IPS-20b (cell line): ENCODE measurements at regions not wholly inside any gene's neighbourhood (a gene's known extent, or its start where the extent isn't known, plus 50 kb on each side); places are given as distances from the start of the nearest gene placed in this dataset.

Experiments used
- H3K27ac ChIP-seq: one replicate; pipeline ENCODE4 v1.5.1; 2013; ENCODE audit warnings: low read length
- H3K27me3 ChIP-seq: 2 replicates; pipeline ENCODE4 v1.6.1; 2013; ENCODE audit warnings: mild to moderate bottlenecking, low read length, inconsistent platforms; ENCODE audit not compliant: insufficient read depth
- H3K36me3 ChIP-seq: 2 replicates; pipeline ENCODE4 v1.6.1; 2013; ENCODE audit warnings: low read depth, mild to moderate bottlenecking, inconsistent platforms, low read length, moderate library complexity; ENCODE audit not compliant: insufficient read depth
- H3K4me1 ChIP-seq: 2 replicates; pipeline ENCODE4 v1.6.1; 2013; ENCODE audit warnings: mild to moderate bottlenecking, control low read depth, inconsistent platforms, low read length, moderate library complexity; ENCODE audit not compliant: insufficient read depth
- H3K4me3 ChIP-seq: 2 replicates; pipeline ENCODE4 v1.5.1; 2013; ENCODE audit warnings: mild to moderate bottlenecking, low read length, inconsistent platforms
- H3K9ac ChIP-seq: 2 replicates; pipeline ENCODE4 v1.6.1; 2013; ENCODE audit warnings: low read depth, mild to moderate bottlenecking, inconsistent platforms, low read length, moderate library complexity
- H3K9me3 ChIP-seq: 2 replicates; pipeline ENCODE4 v1.6.1; 2013; ENCODE audit warnings: mild to moderate bottlenecking, low read depth, low read length, inconsistent platforms; ENCODE audit not compliant: insufficient read depth

DNA sequence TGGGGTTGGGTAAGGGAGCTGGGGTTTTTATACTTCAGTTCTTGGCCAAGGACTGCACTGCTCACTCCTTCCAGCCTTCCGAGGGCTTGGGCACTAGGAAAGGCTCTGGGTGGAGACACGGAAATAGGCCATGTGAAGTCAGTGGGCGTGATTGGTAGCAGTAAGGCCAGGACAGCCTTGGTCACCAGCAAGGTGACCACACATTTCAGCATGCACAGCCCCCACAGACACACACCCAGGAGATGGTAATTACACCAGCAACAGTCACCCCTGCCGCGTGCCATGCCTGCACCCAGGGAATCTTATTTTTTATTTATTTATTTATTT lies 252.5 kb downstream of the SEC14L1 start:
- peak overlapping the region; percentile 83; the same call in 1 of the 2 replicates for H3K9ac ChIP-seq
- peak overlapping the region; percentile 55; the same call in 1 of the 2 replicates for H3K4me3 ChIP-seq
- H3K27ac ChIP-seq = peak overlapping the region; percentile 72
- H3K27me3 ChIP-seq = no peaks in the 10 kb centered on the region
- H3K9me3 ChIP-seq = no peaks in the 10 kb centered on the region
- peaks cover 44% of the 10 kb centered on the region for H3K4me1 ChIP-seq
- H3K36me3 ChIP-seq = no peaks in the 10 kb centered on the region

DNA sequence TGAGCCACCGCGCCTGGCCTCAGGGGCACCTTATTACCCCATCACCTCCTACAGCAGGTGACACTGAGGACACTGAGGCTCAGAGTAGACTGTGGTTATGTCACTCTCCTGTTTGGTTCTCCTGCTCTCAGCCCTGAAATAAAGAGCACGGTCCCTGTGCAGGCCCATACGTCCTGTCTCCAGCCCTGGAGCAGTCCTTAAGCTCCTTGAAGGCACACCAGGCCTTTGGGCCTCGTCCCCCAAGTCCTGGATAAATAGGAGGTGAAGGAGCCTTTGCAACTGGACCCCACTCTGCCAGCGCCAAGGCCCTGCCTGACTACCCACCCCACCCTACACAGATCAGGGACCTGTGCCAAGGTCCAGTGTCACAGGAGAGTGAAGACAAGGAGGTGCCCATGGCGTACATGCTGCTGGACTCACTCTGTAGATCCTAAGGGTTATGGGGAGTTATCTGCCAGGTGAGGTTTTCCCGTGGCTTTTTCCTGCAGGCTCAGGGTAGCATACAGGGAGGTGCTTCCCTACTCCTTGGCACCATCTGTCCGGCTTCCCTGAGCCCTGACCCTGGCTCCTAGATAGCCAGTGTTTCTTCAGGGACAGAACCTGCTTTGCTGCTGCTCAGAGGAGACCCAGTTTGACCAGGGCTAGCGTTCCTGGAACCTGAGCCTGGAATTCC lies 253.2 kb downstream of the SEC14L1 start:
- H3K4me3 ChIP-seq = no peak overlapping the region
- H3K9ac ChIP-seq = peak overlapping the region; percentile 32; the same call in 1 of the 2 replicates
- no peaks in the 10 kb centered on the region for H3K27me3 ChIP-seq
- H3K4me1 ChIP-seq = peaks cover 41% of the 10 kb centered on the region
- H3K27ac ChIP-seq = peak overlapping the region; percentile 2
- no peaks in the 10 kb centered on the region for H3K9me3 ChIP-seq
- H3K36me3 ChIP-seq = no peaks in the 10 kb centered on the region

DNA sequence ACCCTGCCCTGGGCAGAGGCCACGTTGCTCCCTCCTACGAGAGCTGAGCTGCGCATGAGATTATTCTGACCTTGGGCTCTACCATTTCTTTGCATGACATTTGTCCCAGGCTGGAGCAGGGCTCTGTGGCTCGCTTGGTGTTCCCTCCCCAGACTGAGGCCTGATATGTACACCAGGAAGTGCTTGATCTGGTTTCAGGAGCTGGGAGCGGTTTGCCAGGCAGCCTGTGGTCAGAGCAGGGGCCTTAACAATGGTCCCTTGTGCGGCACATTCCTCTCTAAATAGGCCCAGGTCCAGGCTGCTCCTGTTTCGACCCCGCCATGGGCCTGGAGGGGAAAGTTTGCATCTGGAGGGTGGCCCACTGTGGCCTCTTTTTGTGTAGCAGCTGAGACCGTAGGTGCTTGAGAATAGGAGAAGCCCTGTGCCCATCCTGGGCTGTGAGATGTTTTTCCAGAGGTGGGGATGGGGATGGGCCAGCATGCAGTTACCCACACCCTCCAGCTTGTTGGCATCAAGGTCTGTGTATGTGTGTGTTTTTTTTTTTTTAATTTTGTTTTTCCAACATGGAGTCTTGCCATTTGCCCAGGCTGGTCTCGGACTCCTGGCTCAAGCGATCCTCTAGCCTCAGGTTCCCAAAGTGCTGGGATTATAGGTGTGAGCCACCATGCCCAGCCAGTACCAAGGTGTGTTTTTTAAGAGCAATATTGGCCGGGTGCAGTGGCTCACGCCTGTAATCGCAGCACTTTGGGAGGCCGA lies 253.9 kb downstream of the SEC14L1 start:
- H3K36me3 ChIP-seq = no peaks in the 10 kb centered on the region
- H3K4me3 ChIP-seq = no peak overlapping the region
- H3K9ac ChIP-seq = peak overlapping the region; percentile 32; the same call in 1 of the 2 replicates
- peak overlapping the region; percentile 2 for H3K27ac ChIP-seq
- H3K27me3 ChIP-seq = no peaks in the 10 kb centered on the region
- H3K4me1 ChIP-seq = peaks cover 36% of the 10 kb centered on the region
- no peaks in the 10 kb centered on the region for H3K9me3 ChIP-seq

DNA sequence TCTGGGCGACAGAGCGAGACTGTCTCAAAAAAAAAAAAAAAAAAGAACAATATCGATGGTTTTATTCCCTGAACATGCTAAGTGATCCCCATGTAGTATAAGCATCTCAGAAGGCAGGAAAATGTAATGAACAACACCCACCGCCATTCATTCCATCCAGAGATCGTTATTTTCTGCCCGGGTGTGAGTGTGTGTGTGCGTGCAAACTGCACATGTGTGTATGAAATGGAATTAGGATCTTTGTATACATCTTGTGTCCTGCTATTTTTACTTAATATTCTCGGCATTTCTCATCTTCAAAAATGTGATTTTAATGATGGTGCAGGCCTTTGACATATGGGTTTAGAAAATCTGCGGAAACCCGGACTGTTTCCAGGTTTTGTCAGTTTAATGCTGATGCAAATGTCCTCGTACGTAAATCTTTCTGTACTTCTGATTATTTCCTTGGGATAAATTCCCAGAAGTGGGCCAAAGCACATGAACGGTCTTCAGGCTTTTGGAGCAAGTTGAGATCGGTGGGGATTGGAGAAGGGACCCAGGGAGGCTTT lies 254.8 kb downstream of the SEC14L1 start:
- no peaks in the 10 kb centered on the region for H3K9me3 ChIP-seq
- no peak overlapping the region for H3K4me3 ChIP-seq
- peaks cover 37% of the 10 kb centered on the region for H3K4me1 ChIP-seq
- no peak overlapping the region for H3K9ac ChIP-seq
- H3K36me3 ChIP-seq = no peaks in the 10 kb centered on the region
- no peaks in the 10 kb centered on the region for H3K27me3 ChIP-seq
- H3K27ac ChIP-seq = no peak overlapping the region

DNA sequence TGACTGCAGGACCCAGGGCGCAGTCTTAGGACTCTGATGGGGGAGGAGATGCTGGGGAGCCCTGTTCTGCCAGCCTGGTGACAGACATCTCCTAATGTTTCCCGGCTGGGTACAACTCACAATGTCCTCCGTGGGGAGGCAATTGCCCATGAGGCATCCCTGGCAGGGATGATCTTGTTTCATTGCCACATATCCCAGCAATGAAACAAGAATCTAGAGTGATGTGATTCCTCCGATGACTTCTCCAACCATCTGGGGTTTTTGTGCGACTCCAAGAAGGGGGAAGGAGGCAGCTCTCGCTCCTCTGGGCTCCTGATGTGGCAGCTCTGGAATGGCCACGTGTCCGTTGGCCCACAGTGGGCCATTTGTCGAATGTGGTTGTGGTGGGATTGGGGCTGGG lies 255.8 kb downstream of the SEC14L1 start:
- Histone ChIP-seq H3K4me1 (peaks cover 31% of the 10 kb centered on the region), H3K27ac (no peak overlapping the region), H3K9me3 (no peaks in the 10 kb centered on the region), H3K9ac (no peak overlapping the region), H3K36me3 (no peaks in the 10 kb centered on the region), H3K4me3 (no peak overlapping the region), H3K27me3 (no peaks in the 10 kb centered on the region)

DNA sequence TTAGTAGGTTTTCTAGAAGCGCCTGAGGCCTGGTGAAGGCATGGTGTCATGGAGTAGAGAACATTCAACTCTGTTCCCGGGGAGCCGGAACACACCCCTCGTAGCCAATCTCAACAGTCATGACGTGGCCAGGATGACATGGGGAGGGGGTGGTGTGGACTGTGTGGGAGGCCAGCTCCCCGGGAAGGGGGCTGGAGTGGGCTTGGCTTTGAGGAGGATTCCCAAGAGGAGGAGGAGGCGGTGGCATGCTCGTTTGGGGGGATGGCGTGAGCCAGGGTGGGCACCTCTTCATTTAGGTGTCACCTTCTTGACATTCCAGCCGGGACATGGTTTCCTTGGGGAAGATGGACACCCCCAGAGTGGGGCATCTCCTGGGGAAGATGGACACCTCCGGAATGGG lies 257.5 kb downstream of the SEC14L1 start:
- Histone ChIP-seq H3K36me3 (peaks cover 16% of the 10 kb centered on the region; the same call in 1 of the 2 replicates), H3K9ac (no peak overlapping the region), H3K27me3 (no peaks in the 10 kb centered on the region), H3K9me3 (no peaks in the 10 kb centered on the region), H3K4me1 (peaks cover 17% of the 10 kb centered on the region), H3K4me3 (no peak overlapping the region), H3K27ac (no peak overlapping the region)

DNA sequence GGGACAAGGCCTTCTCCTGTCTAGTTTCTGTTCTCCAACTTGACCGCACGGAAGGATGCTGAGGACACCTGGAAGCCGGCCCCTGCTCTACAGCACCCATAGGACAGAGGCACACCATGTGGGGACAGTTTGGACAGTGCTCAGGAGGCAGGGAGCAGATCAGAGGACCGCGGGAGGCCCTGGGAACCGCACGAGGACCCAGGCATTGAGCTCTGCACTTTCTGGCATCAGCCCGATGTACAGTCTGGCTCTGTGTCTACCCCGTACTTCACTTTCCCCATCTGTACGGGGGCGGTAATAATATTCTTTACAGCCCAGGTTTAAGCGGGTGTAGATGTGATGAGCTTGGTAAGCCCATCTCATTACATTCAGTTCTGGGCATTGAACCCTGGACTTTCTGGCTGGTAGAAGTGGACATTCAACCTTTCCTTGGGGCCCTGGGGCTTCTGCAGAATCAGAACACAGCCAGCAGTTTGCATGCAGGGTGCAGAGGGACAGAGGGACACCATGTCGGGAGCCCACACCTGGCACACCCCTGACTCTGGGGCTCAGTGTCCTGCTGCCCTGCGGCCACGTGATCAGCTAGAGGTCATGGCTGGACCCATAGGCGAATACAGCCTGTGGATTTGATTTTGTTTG lies 258.7 kb downstream of the SEC14L1 start:
- Histone ChIP-seq H3K9ac (no peak overlapping the region), H3K4me1 (peaks cover 13% of the 10 kb centered on the region; the same call in 1 of the 2 replicates), H3K9me3 (no peaks in the 10 kb centered on the region), H3K36me3 (peaks cover 26% of the 10 kb centered on the region; the same call in 1 of the 2 replicates), H3K27ac (no peak overlapping the region), H3K4me3 (no peak overlapping the region), H3K27me3 (no peaks in the 10 kb centered on the region)

DNA sequence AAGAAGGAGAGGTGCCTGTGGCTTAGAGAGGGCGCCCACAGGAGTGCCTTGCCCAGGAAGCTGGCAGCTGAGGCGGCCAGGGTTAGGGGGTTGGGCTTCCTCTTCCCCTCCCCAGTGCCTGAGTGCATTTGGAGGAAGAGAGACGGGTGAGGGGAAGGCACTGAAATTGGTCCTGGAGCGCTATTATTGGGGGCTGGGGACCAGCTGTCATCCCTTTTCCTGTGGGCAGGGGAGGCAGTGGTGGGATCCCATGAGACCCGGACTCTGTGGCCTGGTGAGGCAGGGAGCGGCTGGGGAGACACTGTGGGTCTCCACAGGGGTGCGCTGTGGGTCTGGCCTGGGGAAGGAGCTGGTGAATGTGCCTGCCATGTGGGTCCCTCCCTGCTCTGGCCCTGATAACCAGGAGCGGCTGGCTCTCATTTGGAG lies 259.7 kb downstream of the SEC14L1 start:
- H3K36me3 ChIP-seq = peaks cover 26% of the 10 kb centered on the region; the same call in 1 of the 2 replicates
- H3K27ac ChIP-seq = no peak overlapping the region

DNA sequence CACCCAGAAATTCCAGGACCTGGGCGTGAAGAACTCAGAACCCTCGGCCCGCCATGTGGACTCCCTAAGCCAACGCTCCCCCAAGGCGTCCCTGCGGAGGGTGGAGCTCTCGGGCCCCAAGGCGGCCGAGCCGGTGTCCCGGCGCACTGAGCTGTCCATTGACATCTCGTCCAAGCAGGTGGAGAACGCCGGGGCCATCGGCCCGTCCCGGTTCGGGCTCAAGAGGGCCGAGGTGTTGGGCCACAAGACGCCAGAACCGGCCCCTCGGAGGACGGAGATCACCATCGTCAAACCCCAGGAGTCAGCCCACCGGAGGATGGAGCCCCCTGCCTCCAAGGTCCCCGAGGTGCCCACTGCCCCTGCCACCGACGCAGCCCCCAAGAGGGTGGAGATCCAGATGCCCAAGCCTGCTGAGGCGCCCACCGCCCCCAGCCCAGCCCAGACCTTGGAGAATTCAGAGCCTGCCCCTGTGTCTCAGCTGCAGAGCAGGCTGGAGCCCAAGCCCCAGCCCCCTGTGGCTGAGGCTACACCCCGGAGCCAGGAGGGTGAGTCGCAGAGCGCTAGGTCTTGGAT lies 261.5 kb downstream of the SEC14L1 start:
- Histone ChIP-seq H3K27ac (no peak overlapping the region), H3K9me3 (no peaks in the 10 kb centered on the region), H3K36me3 (peaks cover 26% of the 10 kb centered on the region; the same call in 1 of the 2 replicates), H3K4me1 (peaks cover 8% of the 10 kb centered on the region; the same call in 1 of the 2 replicates), H3K4me3 (no peak overlapping the region), H3K9ac (no peak overlapping the region), H3K27me3 (no peaks in the 10 kb centered on the region)

More for the DNA sequence above, 259.7 kb downstream of the SEC14L1 start:
- H3K4me3 ChIP-seq = no peak overlapping the region
- no peaks in the 10 kb centered on the region for H3K9me3 ChIP-seq
- H3K4me1 ChIP-seq = peaks cover 8% of the 10 kb centered on the region; the same call in 1 of the 2 replicates
- no peak overlapping the region for H3K9ac ChIP-seq
- H3K27me3 ChIP-seq = no peaks in the 10 kb centered on the region

DNA sequence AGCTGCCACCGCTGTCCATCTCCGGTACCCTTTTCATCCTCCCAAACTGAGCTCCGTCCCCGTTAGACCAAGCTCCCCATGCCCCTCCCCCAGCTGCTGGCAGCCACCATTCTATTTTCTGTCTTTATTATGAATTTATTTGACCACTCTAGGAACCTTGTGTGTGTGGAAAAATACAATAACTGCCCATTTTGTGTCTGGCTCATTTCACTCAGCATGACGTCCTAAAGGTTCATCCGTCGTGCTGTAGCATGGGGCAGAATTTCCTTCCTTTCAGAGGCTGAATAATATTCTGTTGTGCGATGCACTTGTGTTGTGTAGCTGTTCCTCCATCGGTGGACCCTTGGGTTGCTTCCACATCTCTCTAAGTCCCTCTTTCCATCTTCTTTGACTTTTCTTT lies 263.1 kb downstream of the SEC14L1 start:
- no peak overlapping the region for H3K4me3 ChIP-seq
- H3K9me3 ChIP-seq = no peaks in the 10 kb centered on the region
- no peak overlapping the region for H3K27ac ChIP-seq
- no peak overlapping the region for H3K9ac ChIP-seq
- no peaks in the 10 kb centered on the region for H3K27me3 ChIP-seq
- peaks cover 26% of the 10 kb centered on the region; the same call in 1 of the 2 replicates for H3K36me3 ChIP-seq
- peaks cover 10% of the 10 kb centered on the region; the same call in 1 of the 2 replicates for H3K4me1 ChIP-seq
